ENCODE measurements at regions not wholly inside any gene's neighbourhood (a gene's known extent, or its start where the extent isn't known, plus 50 kb on each side); places are given as distances from the start of the nearest gene placed in this dataset.
"Not testable (repeated sequence)": the region's sequence is repeated elsewhere in the genome, so short reads cannot be mapped to it uniquely, and the experiment has no call there.

DNA sequence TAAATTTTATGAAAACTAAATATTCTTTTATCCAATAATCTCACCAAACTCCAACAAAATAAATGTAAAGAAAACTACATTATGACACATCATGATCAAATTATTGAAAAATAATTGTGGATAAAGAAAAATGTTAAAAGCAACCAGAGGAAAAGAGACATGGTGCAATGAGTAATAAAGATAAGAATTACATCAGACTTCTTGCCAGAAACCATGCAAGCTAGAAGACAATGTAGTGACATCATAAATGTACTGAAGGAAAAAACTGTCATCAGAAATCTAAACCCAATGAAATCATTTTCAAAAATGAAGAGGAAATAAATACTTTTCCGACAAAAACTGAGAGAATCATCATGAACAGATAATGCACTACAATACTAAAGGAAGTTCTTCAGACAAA is 135.9 kb upstream of the EOLA2 start:
- no peak for DNase-seq (ENCODE audit: insufficient read length, low spot score)
- no peak for FAIRE-seq
- TF ChIP-seq PAX5 (IDR thresholded peaks at IDR 0.05; ENCODE audit: insufficient read depth, low read length, severe bottlenecking) (no peak), POLR2A (IDR thresholded peaks at IDR 0.05; ENCODE audit: low read depth, low read length) (no peak)

DNA sequence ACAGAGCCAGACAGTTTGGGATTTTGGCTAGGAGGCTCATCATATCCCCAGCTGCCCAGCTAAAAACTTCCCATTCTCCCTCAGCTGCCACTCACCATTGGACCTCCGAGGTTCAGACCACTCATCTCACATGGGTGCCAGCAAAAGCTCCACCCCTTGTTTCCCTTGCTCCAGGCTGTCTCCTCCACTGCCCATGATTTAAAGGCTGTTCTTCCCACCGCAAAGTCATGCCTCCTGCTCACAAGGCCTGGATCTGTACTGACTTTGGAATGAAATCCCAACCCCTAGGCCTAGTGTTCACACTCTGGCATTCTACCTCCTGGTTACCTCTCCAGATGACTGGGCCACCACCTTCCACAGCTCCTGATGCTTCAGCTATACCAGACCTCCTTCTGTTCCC is 142.2 kb upstream of the EOLA2 start:
- DNase-seq (ENCODE audit: insufficient read length, low spot score) (no peak), FAIRE-seq (no peak)
- no peak for TF ChIP-seq POLR2AphosphoS5 (IDR thresholded peaks at IDR 0.05; ENCODE audit: low read depth, low read length)
- TF ChIP-seq SPI1 (IDR thresholded peaks at IDR 0.05; ENCODE audit: low read depth, low read length) = no peak
- no peak for TF ChIP-seq TAF1 (IDR thresholded peaks at IDR 0.05; ENCODE audit: low read depth, low read length)
- no peak for TF ChIP-seq PAX5 (IDR thresholded peaks at IDR 0.05; ENCODE audit: insufficient read depth, low read length, severe bottlenecking)
- no peak for TF ChIP-seq POLR2A (IDR thresholded peaks at IDR 0.05; ENCODE audit: low read depth, low read length)
- TF ChIP-seq POU2F2 (IDR thresholded peaks at IDR 0.05; ENCODE audit: low read depth, low read length) = no peak

- DNase-seq (ENCODE audit: insufficient read length, low spot score) (no peak), FAIRE-seq (no peak)
- no peak for TF ChIP-seq POLR2A (IDR thresholded peaks at IDR 0.05; ENCODE audit: low read depth, low read length)
- no peak for TF ChIP-seq SPI1 (IDR thresholded peaks at IDR 0.05; ENCODE audit: low read depth, low read length)
- no peak for TF ChIP-seq POLR2AphosphoS5 (IDR thresholded peaks at IDR 0.05; ENCODE audit: low read depth, low read length)
- TF ChIP-seq TAF1 (IDR thresholded peaks at IDR 0.05; ENCODE audit: low read depth, low read length) = no peak
- TF ChIP-seq PAX5 (IDR thresholded peaks at IDR 0.05; ENCODE audit: insufficient read depth, low read length, severe bottlenecking) = no peak
- no peak for TF ChIP-seq POU2F2 (IDR thresholded peaks at IDR 0.05; ENCODE audit: low read depth, low read length)
Observed at GRCh38 chrX:150081076-150081475, 142.8 kb upstream of the EOLA2 start.

DNA sequence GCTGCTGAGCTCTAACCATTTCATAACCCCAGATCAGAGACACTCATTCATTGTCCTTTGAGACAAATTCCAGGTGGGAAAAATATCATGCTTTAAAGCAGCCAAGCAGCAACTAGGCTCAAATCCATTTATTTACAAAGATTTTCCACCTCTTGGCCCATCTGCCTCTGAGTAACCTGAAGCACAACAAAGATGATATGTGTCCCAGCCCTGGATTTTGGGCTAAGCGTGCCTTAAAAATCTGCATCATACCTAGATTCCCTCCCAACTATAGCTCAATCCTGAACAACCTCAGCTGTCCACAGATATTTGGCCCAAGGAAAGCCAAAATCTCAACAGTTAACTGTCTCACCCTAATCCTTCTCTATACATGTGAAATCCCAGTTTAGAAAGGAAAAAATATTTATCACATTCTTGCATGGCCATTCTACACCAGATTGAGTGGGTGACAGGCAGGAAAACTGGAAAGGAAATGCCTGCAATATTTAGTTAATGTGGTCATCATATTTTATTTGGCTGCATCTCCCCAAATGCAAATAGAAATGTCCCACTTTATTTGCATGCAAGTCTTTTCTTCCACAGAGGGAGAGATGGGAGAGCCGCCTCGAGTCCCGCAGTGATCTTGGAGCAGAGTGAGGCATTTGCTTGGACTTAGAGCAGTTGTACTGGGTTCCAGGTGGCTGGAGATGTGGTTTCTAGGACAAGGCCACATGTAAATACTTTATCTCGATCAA is 146.4 kb upstream of the EOLA2 start:
- TF ChIP-seq TAF1 (IDR thresholded peaks at IDR 0.05; ENCODE audit: low read depth, low read length) (no peak), PAX5 (IDR thresholded peaks at IDR 0.05; ENCODE audit: insufficient read depth, low read length, severe bottlenecking) (no peak), POLR2A (IDR thresholded peaks at IDR 0.05; ENCODE audit: low read depth, low read length) (no peak), POU2F2 (IDR thresholded peaks at IDR 0.05; ENCODE audit: low read depth, low read length) (no peak), SPI1 (IDR thresholded peaks at IDR 0.05; ENCODE audit: low read depth, low read length) (no peak), POLR2AphosphoS5 (IDR thresholded peaks at IDR 0.05; ENCODE audit: low read depth, low read length) (no peak)
- FAIRE-seq (no peak), DNase-seq (ENCODE audit: insufficient read length, low spot score) (no peak)

DNA sequence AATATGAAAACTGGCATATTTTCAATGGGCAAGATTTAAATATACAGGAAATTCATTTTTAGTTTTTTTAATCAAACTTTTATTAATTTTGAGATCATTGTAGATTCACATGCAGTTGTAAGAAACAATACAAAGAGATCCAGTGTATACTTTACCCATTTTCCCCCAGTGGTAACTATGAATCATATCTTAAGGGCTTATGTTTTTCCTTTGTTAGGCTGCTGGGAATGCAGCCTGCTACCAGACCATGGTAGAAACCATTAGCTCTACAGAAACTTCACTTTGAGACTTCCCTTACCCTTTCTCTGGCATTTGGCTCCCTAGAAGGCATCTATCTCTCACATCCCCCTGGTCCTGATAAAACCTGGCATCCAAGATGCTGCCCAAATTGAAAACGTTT is 147.6 kb upstream of the EOLA2 start:
- DNase-seq (ENCODE audit: insufficient read length, low spot score) (no peak), FAIRE-seq (no peak)
- TF ChIP-seq POU2F2 (IDR thresholded peaks at IDR 0.05; ENCODE audit: low read depth, low read length) = no peak

DNA sequence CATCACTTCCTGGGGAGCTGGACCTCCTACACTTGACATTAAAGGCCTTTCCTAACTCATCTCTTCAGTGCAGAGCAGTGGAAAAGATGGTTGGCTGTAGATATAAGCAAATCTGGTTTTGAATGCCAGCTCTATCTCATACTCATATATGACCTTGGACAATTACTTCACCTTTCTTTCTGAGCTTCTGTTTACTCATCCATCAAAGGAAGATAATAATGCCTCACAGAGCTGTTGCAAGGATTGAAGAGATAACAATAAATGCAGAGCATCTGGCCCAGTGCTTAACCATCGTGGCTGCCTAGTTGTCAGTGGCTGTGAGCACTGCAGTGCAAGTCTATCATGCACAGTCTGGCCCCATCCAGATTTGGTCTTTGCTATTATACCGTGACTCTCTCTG is 148.1 kb upstream of the EOLA2 start:
- TF ChIP-seq POU2F2 (IDR thresholded peaks at IDR 0.05; ENCODE audit: low read depth, low read length) = no peak
- DNase-seq (ENCODE audit: insufficient read length, low spot score) = no peak
- FAIRE-seq = no peak

- FAIRE-seq (no peak), DNase-seq (ENCODE audit: insufficient read length, low spot score) (no peak)
Observed at GRCh38 chrX:150087612-150088011, 149.3 kb upstream of the EOLA2 start.

DNA sequence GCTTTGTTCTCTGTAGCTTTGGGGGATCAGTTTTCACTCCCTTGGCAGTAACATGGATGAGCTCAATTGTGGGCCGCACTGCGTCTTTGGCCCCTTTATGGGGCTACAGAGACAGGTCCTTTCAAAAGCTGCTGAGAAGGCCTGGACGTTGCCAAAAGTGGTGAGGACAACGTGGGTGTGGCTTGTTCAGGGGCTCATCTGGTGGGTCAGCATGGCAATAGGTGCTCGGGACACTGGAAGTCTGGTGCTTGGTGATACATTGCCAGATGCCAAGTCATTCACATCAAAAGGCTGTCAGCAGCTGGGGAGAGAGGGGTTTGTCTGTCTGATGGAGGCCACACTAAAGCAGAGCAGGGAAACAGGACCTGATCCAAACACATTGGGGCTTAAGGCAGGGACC is 149.8 kb upstream of the EOLA2 start:
- no peak for DNase-seq (ENCODE audit: insufficient read length, low spot score)
- TF ChIP-seq SPI1 (IDR thresholded peaks at IDR 0.05; ENCODE audit: low read depth, low read length) (no peak), POLR2A (IDR thresholded peaks at IDR 0.05; ENCODE audit: low read depth, low read length) (no peak), PAX5 (IDR thresholded peaks at IDR 0.05; ENCODE audit: insufficient read depth, low read length, severe bottlenecking) (no peak), POU2F2 (IDR thresholded peaks at IDR 0.05; ENCODE audit: low read depth, low read length) (no peak), POLR2AphosphoS5 (IDR thresholded peaks at IDR 0.05; ENCODE audit: low read depth, low read length) (no peak), TAF1 (IDR thresholded peaks at IDR 0.05; ENCODE audit: low read depth, low read length) (no peak)
- no peak for FAIRE-seq

More at GRCh38 chrX:150087612-150088011, 149.3 kb upstream of the EOLA2 start:
- no peak for TF ChIP-seq PAX5 (IDR thresholded peaks at IDR 0.05; ENCODE audit: insufficient read depth, low read length, severe bottlenecking)
- TF ChIP-seq TAF1 (IDR thresholded peaks at IDR 0.05; ENCODE audit: low read depth, low read length) = no peak
- TF ChIP-seq SPI1 (IDR thresholded peaks at IDR 0.05; ENCODE audit: low read depth, low read length) = no peak
- no peak for TF ChIP-seq POLR2A (IDR thresholded peaks at IDR 0.05; ENCODE audit: low read depth, low read length)
- no peak for TF ChIP-seq POU2F2 (IDR thresholded peaks at IDR 0.05; ENCODE audit: low read depth, low read length)
- no peak for TF ChIP-seq POLR2AphosphoS5 (IDR thresholded peaks at IDR 0.05; ENCODE audit: low read depth, low read length)

DNA sequence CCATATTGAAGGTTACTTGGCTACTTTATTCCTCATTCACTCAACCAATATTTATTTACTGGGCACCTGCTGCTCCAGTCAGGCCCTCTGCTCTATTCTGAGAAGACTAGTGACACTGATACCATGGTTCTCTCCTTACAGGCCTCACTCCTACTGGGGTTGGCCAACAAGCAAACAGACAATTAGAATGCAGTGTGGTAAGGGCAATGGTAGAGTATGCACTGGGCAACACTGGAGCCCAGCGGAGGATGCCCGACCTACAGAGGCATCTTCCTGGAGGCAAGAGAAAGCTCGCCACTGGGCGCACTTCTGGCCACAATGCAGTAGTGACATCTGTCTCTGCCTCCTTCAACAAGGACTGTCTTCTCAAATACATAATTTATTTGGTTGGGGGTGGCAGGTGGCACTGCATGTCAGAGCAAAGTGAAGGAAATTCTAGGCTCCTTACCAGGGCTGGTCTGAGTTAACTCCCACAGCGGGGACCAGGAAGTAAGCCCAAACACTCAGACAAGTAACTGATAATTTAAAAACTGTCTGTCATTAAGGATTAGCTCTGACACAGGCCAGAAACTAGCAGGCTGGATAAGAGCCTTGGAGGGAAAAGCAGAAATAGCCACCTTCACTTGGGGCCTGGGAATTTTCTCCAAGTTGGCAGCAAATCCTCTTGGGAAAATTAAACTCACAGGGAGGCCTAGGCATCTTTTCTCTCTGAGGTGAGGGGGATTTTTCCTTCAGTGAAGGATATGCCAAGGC is 150.7 kb upstream of the EOLA2 start:
- TF ChIP-seq SPI1 (IDR thresholded peaks at IDR 0.05; ENCODE audit: low read depth, low read length) (no peak), POU2F2 (IDR thresholded peaks at IDR 0.05; ENCODE audit: low read depth, low read length) (no peak), POLR2A (IDR thresholded peaks at IDR 0.05; ENCODE audit: low read depth, low read length) (no peak), POLR2AphosphoS5 (IDR thresholded peaks at IDR 0.05; ENCODE audit: low read depth, low read length) (no peak), TAF1 (IDR thresholded peaks at IDR 0.05; ENCODE audit: low read depth, low read length) (no peak), PAX5 (IDR thresholded peaks at IDR 0.05; ENCODE audit: insufficient read depth, low read length, severe bottlenecking) (no peak)
- FAIRE-seq = no peak
- no peak for DNase-seq (ENCODE audit: insufficient read length, low spot score)

DNA sequence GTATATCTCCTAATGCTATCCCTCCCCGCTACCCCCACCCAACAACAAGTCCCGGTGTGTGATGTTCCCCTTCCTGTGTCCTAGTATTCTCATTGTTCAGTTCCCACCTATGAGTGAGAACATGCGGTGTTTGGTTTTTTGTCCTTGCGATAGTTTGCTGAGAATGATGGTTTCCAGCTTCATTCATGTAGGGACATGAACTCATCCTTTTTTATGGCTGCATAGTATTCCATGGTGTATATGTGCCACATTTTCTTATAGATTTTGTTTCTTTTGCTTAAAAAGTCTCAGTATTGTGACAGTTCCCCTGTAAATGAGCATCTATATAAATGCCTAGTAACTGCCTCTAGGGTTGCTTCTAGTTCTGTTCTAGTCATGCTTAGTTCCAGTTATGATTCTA is 153.0 kb upstream of the EOLA2 start:
- DNase-seq (ENCODE audit: insufficient read length, low spot score); FAIRE-seq: not testable (repeated sequence)
